ENCODE measurements at regions not wholly inside any gene's neighbourhood (a gene's known extent, or its start where the extent isn't known, plus 50 kb on each side); places are given as distances from the start of the nearest gene placed in this dataset.

- peaks cover 2% of the 10 kb centered on the region for H3K4me1 Mint-ChIP-seq (ENCODE audit: low read depth)
- H3K9me3 Mint-ChIP-seq (ENCODE audit: low read depth): peaks cover 3% of the 10 kb centered on the region
- DNase-seq (ENCODE audit: low spot score, unreplicated experiment): no peak
- H3K36me3 Mint-ChIP-seq (ENCODE audit: insufficient read depth): peaks cover 34% of the 10 kb centered on the region
- no peak overlapping the region for H3K27ac Mint-ChIP-seq
- H3K4me3 Mint-ChIP-seq (ENCODE audit: low read depth): no peak overlapping the region
- TF ChIP-seq CTCF (IDR thresholded peaks at IDR 0.05; ENCODE audit: unreplicated experiment): peak; percentile 36
- H3K27me3 Mint-ChIP-seq: no peaks in the 10 kb centered on the region
Measured at GRCh38 chr12:111274777-111275176, 94.1 kb downstream of the PHETA1 start.

GRCh38 chr12:111271674-111272418 lies 97.0 kb downstream of the PHETA1 start:
- H3K4me3 Mint-ChIP-seq (ENCODE audit: low read depth): no peak overlapping the region
- peaks cover 3% of the 10 kb centered on the region for H3K9me3 Mint-ChIP-seq (ENCODE audit: low read depth)
- H3K36me3 Mint-ChIP-seq (ENCODE audit: insufficient read depth): peaks cover 18% of the 10 kb centered on the region
- DNase-seq (ENCODE audit: low spot score, unreplicated experiment): no peak
- TF ChIP-seq CTCF (IDR thresholded peaks at IDR 0.05; ENCODE audit: unreplicated experiment): peak; percentile 21
- no peaks in the 10 kb centered on the region for H3K27me3 Mint-ChIP-seq
- peaks cover 2% of the 10 kb centered on the region for H3K4me1 Mint-ChIP-seq (ENCODE audit: low read depth)
- no peak overlapping the region for H3K27ac Mint-ChIP-seq

- Mint-ChIP-seq H3K27me3 (no peaks in the 10 kb centered on the region), H3K4me3 (ENCODE audit: low read depth) (no peak overlapping the region), H3K4me1 (ENCODE audit: low read depth) (peaks cover 2% of the 10 kb centered on the region), H3K9me3 (ENCODE audit: low read depth) (peaks cover 3% of the 10 kb centered on the region), H3K36me3 (ENCODE audit: insufficient read depth) (peaks cover 18% of the 10 kb centered on the region), H3K27ac (no peak overlapping the region)
- DNase-seq (ENCODE audit: low spot score, unreplicated experiment): no peak
- no peak for TF ChIP-seq CTCF (IDR thresholded peaks at IDR 0.05; ENCODE audit: unreplicated experiment)
Measured at GRCh38 chr12:111270774-111271173, 98.1 kb downstream of the PHETA1 start.

GRCh38 chr12:111270239-111270638 lies 98.7 kb downstream of the PHETA1 start:
- peaks cover 22% of the 10 kb centered on the region for H3K36me3 Mint-ChIP-seq (ENCODE audit: insufficient read depth)
- H3K27ac Mint-ChIP-seq: no peak overlapping the region
- H3K4me1 Mint-ChIP-seq (ENCODE audit: low read depth): peaks cover 2% of the 10 kb centered on the region
- TF ChIP-seq CTCF (IDR thresholded peaks at IDR 0.05; ENCODE audit: unreplicated experiment): no peak
- H3K27me3 Mint-ChIP-seq: no peaks in the 10 kb centered on the region
- H3K9me3 Mint-ChIP-seq (ENCODE audit: low read depth): peaks cover 3% of the 10 kb centered on the region
- no peak for DNase-seq (ENCODE audit: low spot score, unreplicated experiment)
- H3K4me3 Mint-ChIP-seq (ENCODE audit: low read depth): no peak overlapping the region

- H3K27me3 Mint-ChIP-seq: no peaks in the 10 kb centered on the region
- H3K36me3 Mint-ChIP-seq (ENCODE audit: insufficient read depth): peaks cover 21% of the 10 kb centered on the region
- DNase-seq (ENCODE audit: low spot score, unreplicated experiment): no peak
- peaks cover 2% of the 10 kb centered on the region for H3K4me1 Mint-ChIP-seq (ENCODE audit: low read depth)
- peaks cover 3% of the 10 kb centered on the region for H3K9me3 Mint-ChIP-seq (ENCODE audit: low read depth)
- TF ChIP-seq CTCF (IDR thresholded peaks at IDR 0.05; ENCODE audit: unreplicated experiment): no peak
- H3K4me3 Mint-ChIP-seq (ENCODE audit: low read depth): no peak overlapping the region
- no peak overlapping the region for H3K27ac Mint-ChIP-seq
Measured at GRCh38 chr12:111269718-111270117, 99.2 kb downstream of the PHETA1 start.

Data from progenitor cell of endocrine pancreas (in vitro differentiated cells).